ENCODE measurements at regions not wholly inside any gene's neighbourhood (a gene's known extent, or its start where the extent isn't known, plus 50 kb on each side); places are given as distances from the start of the nearest gene placed in this dataset.

- H3K4me3 ChIP-seq (replicated peaks; ENCODE audit: low read depth, low read length): no peak overlapping the region
- TF ChIP-seq CTCF (IDR thresholded peaks at IDR 0.05; ENCODE audit: insufficient read depth, low read length, poor library complexity, severe bottlenecking): no peak
- no peak for DNase-seq (ENCODE audit: extremely low read depth, insufficient read length)
Measured at GRCh38 chr20:4087923-4088322, 60.7 kb upstream of the SMOX start.

GRCh38 chr20:4086771-4087687, 61.6 kb upstream of the SMOX start:
- DNase-seq (ENCODE audit: extremely low read depth, insufficient read length): no peak
- no peaks in the 10 kb centered on the region for H3K36me3 ChIP-seq (ENCODE audit: control insufficient read depth, insufficient read depth, low read length)
- no peak overlapping the region for H3K4me3 ChIP-seq (replicated peaks; ENCODE audit: low read depth, low read length)
- TF ChIP-seq CTCF (IDR thresholded peaks at IDR 0.05; ENCODE audit: insufficient read depth, low read length, poor library complexity, severe bottlenecking): no peak
- no peaks in the 10 kb centered on the region for H3K27me3 ChIP-seq (replicated peaks; ENCODE audit: control insufficient read depth, insufficient read depth, low read length)

More at GRCh38 chr20:4087923-4088322, 60.7 kb upstream of the SMOX start:
- Histone ChIP-seq H3K36me3 (ENCODE audit: control insufficient read depth, insufficient read depth, low read length) (no peaks in the 10 kb centered on the region), H3K27me3 (replicated peaks; ENCODE audit: control insufficient read depth, insufficient read depth, low read length) (no peaks in the 10 kb centered on the region)

GRCh38 chr20:4084721-4085120, 63.9 kb upstream of the SMOX start:
- TF ChIP-seq CTCF (IDR thresholded peaks at IDR 0.05; ENCODE audit: insufficient read depth, low read length, poor library complexity, severe bottlenecking): no peak
- no peaks in the 10 kb centered on the region for H3K27me3 ChIP-seq (replicated peaks; ENCODE audit: control insufficient read depth, insufficient read depth, low read length)
- no peak for DNase-seq (ENCODE audit: extremely low read depth, insufficient read length)

GRCh38 chr20:4084096-4084495, 64.5 kb upstream of the SMOX start:
- no peak for TF ChIP-seq CTCF (IDR thresholded peaks at IDR 0.05; ENCODE audit: insufficient read depth, low read length, poor library complexity, severe bottlenecking)
- DNase-seq (ENCODE audit: extremely low read depth, insufficient read length): no peak
- no peaks in the 10 kb centered on the region for H3K27me3 ChIP-seq (replicated peaks; ENCODE audit: control insufficient read depth, insufficient read depth, low read length)
- no peak overlapping the region for H3K4me3 ChIP-seq (replicated peaks; ENCODE audit: low read depth, low read length)
- H3K36me3 ChIP-seq (ENCODE audit: control insufficient read depth, insufficient read depth, low read length): no peaks in the 10 kb centered on the region

More at GRCh38 chr20:4084721-4085120, 63.9 kb upstream of the SMOX start:
- Histone ChIP-seq H3K4me3 (replicated peaks; ENCODE audit: low read depth, low read length) (no peak overlapping the region), H3K36me3 (ENCODE audit: control insufficient read depth, insufficient read depth, low read length) (no peaks in the 10 kb centered on the region)

GRCh38 chr20:4083098-4083865, 65.3 kb upstream of the SMOX start:
- no peak for TF ChIP-seq CTCF (IDR thresholded peaks at IDR 0.05; ENCODE audit: insufficient read depth, low read length, poor library complexity, severe bottlenecking)
- Histone ChIP-seq H3K4me3 (replicated peaks; ENCODE audit: low read depth, low read length) (no peak overlapping the region), H3K36me3 (ENCODE audit: control insufficient read depth, insufficient read depth, low read length) (no peaks in the 10 kb centered on the region), H3K27me3 (replicated peaks; ENCODE audit: control insufficient read depth, insufficient read depth, low read length) (no peaks in the 10 kb centered on the region)
- no peak for DNase-seq (ENCODE audit: extremely low read depth, insufficient read length)
